HG03103 (cell line): ENCODE measurements at regions not wholly inside any gene's neighbourhood (a gene's known extent, or its start where the extent isn't known, plus 50 kb on each side); places are given as distances from the start of the nearest gene placed in this dataset.
"Not testable (repeated sequence)": the region's sequence is repeated elsewhere in the genome, so short reads cannot be mapped to it uniquely, and the experiment has no call there.

Experiments
- ATAC-seq: cut with Tn5 transposase; IDR thresholded peaks from one replicate; pipeline ENCODE4 v1.9.1; 2021; ENCODE audit warnings: low read depth; ENCODE audit not compliant: unreplicated experiment

GRCh38 chr14:70269582-70269981, 80.8 kb upstream of the SLC8A3 start:
- ATAC-seq = no peak

GRCh38 chr14:70268760-70269159, 80.0 kb upstream of the SLC8A3 start:
- ATAC-seq = no peak

- no peak for ATAC-seq
These were observed 77.4 kb upstream of the SLC8A3 start for GRCh38 chr14:70266157-70266556.

- no peak for ATAC-seq
These were observed 76.7 kb upstream of the SLC8A3 start for GRCh38 chr14:70265422-70265821.

- ATAC-seq = no peak
These were observed 70.7 kb upstream of the SLC8A3 start for GRCh38 chr14:70259420-70259819.

- ATAC-seq = no peak
These were observed 68.8 kb upstream of the SLC8A3 start for GRCh38 chr14:70257526-70257925.

- ATAC-seq = no peak
These were observed 67.8 kb upstream of the SLC8A3 start for GRCh38 chr14:70256601-70257000.

GRCh38 chr14:70255071-70256057, 66.6 kb upstream of the SLC8A3 start:
- not testable (repeated sequence) for ATAC-seq

GRCh38 chr14:70254476-70254961, 65.8 kb upstream of the SLC8A3 start:
- no peak for ATAC-seq

- not testable (repeated sequence) for ATAC-seq
These were observed 64.8 kb upstream of the SLC8A3 start for GRCh38 chr14:70253547-70253946.

- no peak for ATAC-seq
These were observed 56.3 kb upstream of the SLC8A3 start for GRCh38 chr14:70245026-70245425.

- ATAC-seq = peak; percentile 85
These were observed 51.1 kb upstream of the SLC8A3 start for GRCh38 chr14:70239802-70240201.

- ATAC-seq = not testable (repeated sequence)
These were observed 49.9 kb upstream of the SLC8A3 start for GRCh38 chr14:70238635-70239034.
